Ascending aorta (tissue), 2 donors: ENCODE measurements at regions not wholly inside any gene's neighbourhood (a gene's known extent, or its start where the extent isn't known, plus 50 kb on each side); places are given as distances from the start of the nearest gene placed in this dataset.
"Not testable (repeated sequence)": the region's sequence is repeated elsewhere in the genome, so short reads cannot be mapped to it uniquely, and the experiment has no call there.

ENCODE experiments used
- DNase-seq, 2 donors: peaks; one replicate each; pipeline ENCODE4 v3.0.0-alpha.2; 2019; ENCODE audit warnings: low spot score in 2 of 2
- H3K27ac ChIP-seq, 2 donors: fragments of 200-600 bp; sonication (generic); one replicate each; pipeline ENCODE4 v1.5.1; 2016 to 2017; ENCODE audit warnings: mild to moderate bottlenecking in 1 of 2
- H3K27me3 ChIP-seq: fragments of 200-600 bp; sonication (generic); one replicate; pipeline ENCODE4 v1.5.1; 2017
- H3K36me3 ChIP-seq, 2 donors: fragments of 200-600 bp; sonication (generic); one replicate each; pipeline ENCODE4 v1.5.1; 2016
- H3K4me1 ChIP-seq, 2 donors: fragments of 200-600 bp; sonication (generic); one replicate each; pipeline ENCODE4 v1.5.1; 2016 to 2017; ENCODE audit warnings: mild to moderate bottlenecking in 1 of 2
- H3K4me3 ChIP-seq, 2 donors: fragments of 200-600 bp; sonication (generic); one replicate each; pipeline ENCODE4 v1.5.1; 2016 to 2017; ENCODE audit warnings: mild to moderate bottlenecking in 1 of 2
- H3K9me3 ChIP-seq, 2 donors: fragments of 200-600 bp; sonication (generic); one replicate each; pipeline ENCODE4 v1.5.1; 2016
- CTCF ChIP-seq, 3 experiments: fragments of 200-600 bp in 2 of 3; fragments of 450-650 bp in 1 of 3; sonication (generic) in 2 of 3; IDR thresholded peaks; one replicate each; pipeline ENCODE4 v1.5.1; 2016 to 2019; ENCODE audit warnings: antibody characterized with exemption in 3 of 3, mild to moderate bottlenecking in 1 of 3, moderate library complexity in 1 of 3
- intact Hi-C: fragments of 100-400 bp; cut with DNase I; formaldehyde crosslinking; loops from one replicate; pipeline ENCODE4 v1.15.1; 2023

GRCh38 chr4:52420330-52420729 lies 238.8 kb downstream of the USP46 start:
- Histone ChIP-seq H3K9me3 (no peaks in the 10 kb centered on the region), H3K27me3 (no peaks in the 10 kb centered on the region), H3K27ac (no peak overlapping the region), H3K4me1 (no peaks in the 10 kb centered on the region), H3K36me3 (no peaks in the 10 kb centered on the region), H3K4me3 (no peak overlapping the region)
- TF ChIP-seq CTCF (IDR thresholded peaks at IDR 0.05), result no peak
- DNase-seq, result no peak
- intact Hi-C loops, result no loop called here

GRCh38 chr4:52421811-52422213 lies 237.3 kb downstream of the USP46 start:
- Histone ChIP-seq H3K4me3 (no peak overlapping the region), H3K36me3 (no peaks in the 10 kb centered on the region), H3K4me1 (no peaks in the 10 kb centered on the region), H3K27ac (no peak overlapping the region), H3K9me3 (no peaks in the 10 kb centered on the region), H3K27me3 (no peaks in the 10 kb centered on the region)
- TF ChIP-seq CTCF (IDR thresholded peaks at IDR 0.05), result no peak
- intact Hi-C loops, result no loop called here
- no peak for DNase-seq

GRCh38 chr4:52423967-52424366 lies 235.1 kb downstream of the USP46 start:
- no peak overlapping the region for H3K4me3 ChIP-seq
- no peaks in the 10 kb centered on the region for H3K27me3 ChIP-seq

GRCh38 chr4:52425751-52426326 lies 233.3 kb downstream of the USP46 start:
- Histone ChIP-seq H3K27ac (no peak overlapping the region), H3K9me3 (no peaks in the 10 kb centered on the region)
- intact Hi-C loops, result no loop called here

More at GRCh38 chr4:52423967-52424366, 235.1 kb downstream of the USP46 start:
- Histone ChIP-seq H3K9me3 (no peaks in the 10 kb centered on the region), H3K4me1 (no peaks in the 10 kb centered on the region), H3K36me3 (no peaks in the 10 kb centered on the region), H3K27ac (no peak overlapping the region)
- TF ChIP-seq CTCF (IDR thresholded peaks at IDR 0.05), result no peak
- intact Hi-C loops, result no loop called here
- DNase-seq, result no peak

GRCh38 chr4:52431410-52431809 lies 227.7 kb downstream of the USP46 start:
- intact Hi-C loops, result no loop called here
- TF ChIP-seq CTCF (IDR thresholded peaks at IDR 0.05), result no peak
- Histone ChIP-seq H3K4me3 (no peak overlapping the region), H3K4me1 (no peaks in the 10 kb centered on the region), H3K9me3 (no peaks in the 10 kb centered on the region), H3K36me3 (no peaks in the 10 kb centered on the region), H3K27me3 (no peaks in the 10 kb centered on the region), H3K27ac (no peak overlapping the region)
- no peak for DNase-seq

More at GRCh38 chr4:52425751-52426326, 233.3 kb downstream of the USP46 start:
- no peak overlapping the region for H3K4me3 ChIP-seq
- no peaks in the 10 kb centered on the region for H3K4me1 ChIP-seq
- no peak for DNase-seq
- no peak for TF ChIP-seq CTCF (IDR thresholded peaks at IDR 0.05)
- H3K27me3 ChIP-seq, result no peaks in the 10 kb centered on the region
- H3K36me3 ChIP-seq, result no peaks in the 10 kb centered on the region

GRCh38 chr4:52431869-52432268 lies 227.2 kb downstream of the USP46 start:
- Histone ChIP-seq H3K27me3 (no peaks in the 10 kb centered on the region), H3K4me1 (no peaks in the 10 kb centered on the region), H3K9me3 (no peaks in the 10 kb centered on the region), H3K27ac (no peak overlapping the region), H3K4me3 (no peak overlapping the region), H3K36me3 (no peaks in the 10 kb centered on the region)
- DNase-seq, result no peak
- intact Hi-C loops, result no loop called here
- no peak for TF ChIP-seq CTCF (IDR thresholded peaks at IDR 0.05)

GRCh38 chr4:52442524-52442923 lies 216.6 kb downstream of the USP46 start:
- H3K9me3 ChIP-seq, DNase-seq, H3K36me3 ChIP-seq, H3K4me3 ChIP-seq, intact Hi-C loops, H3K27me3 ChIP-seq, H3K4me1 ChIP-seq, H3K27ac ChIP-seq: not testable (repeated sequence)
